Stomach (tissue), 8 donors: ENCODE measurements at regions not wholly inside any gene's neighbourhood (a gene's known extent, or its start where the extent isn't known, plus 50 kb on each side); places are given as distances from the start of the nearest gene placed in this dataset.

Experiments
- DNase-seq, 2 donors: peaks; one replicate each; pipeline versions ENCODE4 v3.0.0 to v3.0.0-alpha.2; 2013 to 2019
- H3K27ac ChIP-seq, 5 donors: fragments of 200-600 bp in 4 of 5; sonication (generic) in 4 of 5; one replicate each; pipeline ENCODE4 v1.5.1; 2013 to 2019; ENCODE audit warnings: mild to moderate bottlenecking in 1 of 5, moderate library complexity in 1 of 5
- H3K27me3 ChIP-seq, 3 donors: fragments of 200-600 bp; sonication (generic); one replicate each; pipeline ENCODE4 v1.5.1; 2017 to 2019; ENCODE audit warnings: mixed run types in 1 of 3
- H3K36me3 ChIP-seq, 4 donors: fragments of 200-600 bp; sonication (generic); 1 replicate in 3 of 4; 2 replicates in 1 of 4; pipeline ENCODE4 v1.5.1; 2016 to 2019
- H3K4me1 ChIP-seq, 4 donors: fragments of 200-600 bp; sonication (generic); one replicate each; pipeline ENCODE4 v1.5.1; 2016 to 2019
- H3K4me3 ChIP-seq, 4 donors: fragments of 200-600 bp; sonication (generic) in 3 of 4; one replicate each; pipeline ENCODE4 v1.5.1; 2016 to 2019; ENCODE audit warnings: mild to moderate bottlenecking in 1 of 4
- H3K9me3 ChIP-seq, 4 donors: fragments of 200-600 bp; sonication (generic); one replicate each; pipeline ENCODE4 v1.5.1; 2016 to 2019
- CTCF ChIP-seq, 7 experiments: fragments of 450-650 bp in 4 of 7; fragments of 200-600 bp in 3 of 7; sonication (generic) in 3 of 7; IDR thresholded peaks; one replicate each; pipeline ENCODE4 v1.5.1; 2016 to 2019; ENCODE audit warnings: antibody characterized with exemption in 7 of 7, control low read depth in 2 of 7, mild to moderate bottlenecking in 1 of 7
- EP300 ChIP-seq: sonication (generic); formaldehyde crosslinking; IDR thresholded peaks from one replicate; pipeline ENCODE4 v1.6.1; 2017; ENCODE audit warnings: antibody characterized with exemption
- POLR2A ChIP-seq, 4 donors: fragments of 450-650 bp; IDR thresholded peaks; one replicate each; pipeline ENCODE4 v1.6.1; 2016; ENCODE audit warnings: antibody characterized with exemption in 4 of 4, control low read depth in 2 of 4, mild to moderate bottlenecking in 1 of 4, moderate library complexity in 1 of 4
- POLR2AphosphoS5 ChIP-seq, 3 donors: sonication (generic); formaldehyde crosslinking; IDR thresholded peaks; one replicate each; pipeline ENCODE4 v1.6.1; 2016; ENCODE audit warnings: antibody characterized with exemption in 3 of 3
- WGBS, 5 donors: extraction: QIAGEN DNeasy Blood & Tissue Kit in 3 of 5; methylation state at CpG; one replicate each; pipeline versions ENCODE4 v1.1.5 to v1.1.7; 2013 to 2018; 5-methylcytosine and 5-hydroxymethylcytosine counted together
- intact Hi-C: fragments of 100-400 bp; cut with DNase I; formaldehyde crosslinking; loops from one replicate; pipeline ENCODE4 v1.15.1; 2023; ENCODE audit warnings: low total_unique reads
- donor health status: healthy with polysubstance abuse.
- donor health status: Bipolar disorder and iron deficiency.
- donor health status: healthy.

DNA sequence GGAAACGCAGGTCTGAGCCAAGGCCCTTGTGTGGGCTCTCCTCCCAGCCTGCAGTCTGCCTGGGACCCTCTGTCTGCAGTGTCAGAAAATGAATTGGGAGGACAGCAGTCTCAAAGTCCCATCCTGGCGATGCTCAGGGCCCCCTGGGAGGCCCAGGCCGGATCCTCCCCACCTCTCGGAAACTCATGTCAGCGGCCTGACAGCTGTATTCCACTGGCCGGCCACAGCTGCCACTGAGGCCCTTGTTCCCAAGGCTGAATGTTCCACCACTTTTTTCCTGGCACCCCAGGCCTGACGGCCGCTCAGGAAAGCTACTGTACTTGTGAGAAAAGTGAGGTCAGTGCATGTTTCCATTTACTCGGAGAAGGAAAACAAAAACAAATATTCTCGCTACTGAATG, 180.0 kb downstream of the FGF18 start:
- Histone ChIP-seq H3K4me1 (peaks cover 0 to 10% (median 3%) of the 10 kb centered on the region in 4 donors), H3K4me3 (no peak overlapping the region), H3K27ac (no peak overlapping the region), H3K36me3 (no peaks in the 10 kb centered on the region), H3K9me3 (no peaks in the 10 kb centered on the region), H3K27me3 (peaks cover 0 to 22% (median 0%) of the 10 kb centered on the region in 3 donors)
- WGBS, 5 donors, result 67 to 72% (median 70%) methylated on average over 6 to 10 of the region's 10 CpGs
- TF ChIP-seq EP300 (no peak), CTCF (IDR thresholded peaks at IDR 0.05) (no peak), POLR2A (IDR thresholded peaks at IDR 0.05) (no peak), POLR2AphosphoS5 (IDR thresholded peaks at IDR 0.05) (no peak)
- DNase-seq, result no peak
- intact Hi-C loops, result no loop called here

GRCh38 chr5:171599957-171600612, 180.6 kb downstream of the FGF18 start:
- 81 to 87% (median 85%) methylated on average over 7 of the region's 7 CpGs for WGBS, 5 donors
- Histone ChIP-seq H3K36me3 (no peaks in the 10 kb centered on the region), H3K4me1 (peaks cover 0 to 10% (median 3%) of the 10 kb centered on the region in 4 donors), H3K27me3 (peaks cover 0 to 22% (median 0%) of the 10 kb centered on the region in 3 donors), H3K9me3 (peaks cover 0 to 5% (median 2%) of the 10 kb centered on the region in 4 donors), H3K4me3 (no peak overlapping the region), H3K27ac (no peak overlapping the region)
- no peak for DNase-seq
- intact Hi-C loops, result no loop called here
- no peak for TF ChIP-seq POLR2A (IDR thresholded peaks at IDR 0.05)
- TF ChIP-seq POLR2AphosphoS5 (IDR thresholded peaks at IDR 0.05), result no peak
- TF ChIP-seq EP300, result no peak
- TF ChIP-seq CTCF (IDR thresholded peaks at IDR 0.05), result no peak

DNA sequence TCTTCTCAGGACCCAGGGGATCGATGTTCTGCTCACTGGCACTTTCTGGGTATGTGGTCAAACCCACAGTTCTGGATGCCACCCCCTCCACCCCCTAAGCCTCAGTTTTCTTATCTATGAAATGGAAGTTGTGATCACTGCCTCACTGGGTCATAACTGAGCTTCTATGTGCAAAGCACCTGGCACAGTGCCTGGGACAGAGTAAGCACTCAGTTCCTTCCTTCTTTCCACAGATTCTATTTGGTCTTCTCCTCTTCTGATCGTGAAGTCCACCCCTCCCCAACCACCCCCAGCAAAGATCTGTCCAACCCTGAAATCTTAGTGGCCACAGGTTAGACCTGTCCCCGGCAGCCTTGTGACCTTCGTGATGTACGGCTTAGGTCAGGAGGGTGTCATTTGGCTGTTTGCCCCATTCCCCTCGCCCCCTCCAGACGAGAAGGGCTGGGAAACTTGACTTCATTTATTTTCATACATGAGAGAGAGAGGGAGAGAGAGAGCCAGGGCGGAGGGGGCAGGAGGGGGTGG, 181.4 kb downstream of the FGF18 start:
- intact Hi-C loops, result no loop called here
- Histone ChIP-seq H3K4me3 (no peak overlapping the region), H3K9me3 (peaks cover 0 to 5% (median 2%) of the 10 kb centered on the region in 4 donors), H3K4me1 (peaks cover 0 to 10% (median 3%) of the 10 kb centered on the region in 4 donors), H3K27me3 (peaks cover 0 to 22% (median 0%) of the 10 kb centered on the region in 3 donors), H3K27ac (no peak overlapping the region), H3K36me3 (no peaks in the 10 kb centered on the region)
- TF ChIP-seq POLR2AphosphoS5 (IDR thresholded peaks at IDR 0.05), result no peak
- TF ChIP-seq EP300, result no peak
- no peak for TF ChIP-seq POLR2A (IDR thresholded peaks at IDR 0.05)
- no peak for TF ChIP-seq CTCF (IDR thresholded peaks at IDR 0.05)
- DNase-seq, result no peak
- WGBS, 5 donors, result 19 to 24% (median 21%) methylated on average over 8 of the region's 8 CpGs

DNA sequence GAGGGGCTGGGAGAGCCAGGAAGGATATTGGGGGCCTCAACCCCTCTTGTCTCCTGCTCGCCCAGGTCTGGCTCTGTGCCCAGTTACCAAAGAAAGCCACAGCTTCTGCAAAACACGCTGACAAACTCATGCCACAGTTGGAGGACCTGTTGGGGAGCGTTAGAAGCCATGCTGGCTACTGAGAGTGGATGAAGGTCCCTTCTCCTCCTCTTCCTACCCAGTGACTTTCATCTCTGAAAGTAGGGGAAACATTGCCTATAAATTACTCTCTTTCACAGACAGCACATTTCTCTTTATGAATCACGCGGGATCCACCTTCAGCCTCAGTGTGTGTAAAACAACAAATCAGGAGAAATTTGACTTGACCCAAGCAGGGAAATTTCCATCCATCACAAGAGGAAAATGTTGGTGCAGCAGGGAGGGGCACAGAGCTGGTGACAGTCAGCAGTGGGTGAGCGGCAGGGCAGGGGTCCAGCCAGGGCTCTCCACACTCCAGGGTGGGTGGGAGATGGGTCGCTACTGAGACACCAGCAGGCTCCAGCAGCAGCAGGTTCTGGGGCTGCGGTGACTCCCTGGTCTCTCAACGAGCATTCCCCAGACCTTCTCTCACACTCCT, 181.9 kb downstream of the FGF18 start:
- intact Hi-C loops, result no loop called here
- Histone ChIP-seq H3K4me3 (no peak overlapping the region), H3K27ac (no peak overlapping the region), H3K4me1 (peaks cover 0 to 10% (median 3%) of the 10 kb centered on the region in 4 donors), H3K9me3 (peaks cover 0 to 5% (median 2%) of the 10 kb centered on the region in 4 donors), H3K36me3 (no peaks in the 10 kb centered on the region), H3K27me3 (peaks cover 0 to 18% (median 0%) of the 10 kb centered on the region in 3 donors)
- no peak for TF ChIP-seq POLR2AphosphoS5 (IDR thresholded peaks at IDR 0.05)
- TF ChIP-seq CTCF (IDR thresholded peaks at IDR 0.05), result no peak
- TF ChIP-seq POLR2A (IDR thresholded peaks at IDR 0.05), result no peak
- no peak for TF ChIP-seq EP300
- DNase-seq, result no peak
- WGBS, 5 donors, result 38 to 46% (median 42%) methylated on average over 9 of the region's 9 CpGs
